A549 (cell line): ENCODE measurements at regions not wholly inside any gene's neighbourhood (a gene's known extent, or its start where the extent isn't known, plus 50 kb on each side); places are given as distances from the start of the nearest gene placed in this dataset.

ENCODE experiments used
- CTCF ChIP-seq: fragments of >200 bp; sonication (Bioruptor Twin); formaldehyde crosslinking; IDR thresholded peaks from 3 replicates; pipeline ENCODE4 v1.5.1; 2016
- EP300 ChIP-seq, 2 experiments: fragments of >200 bp; sonication (Bioruptor Twin); formaldehyde crosslinking; IDR thresholded peaks; 2 replicates in 1 of 2; 3 replicates in 1 of 2; pipeline ENCODE4 v1.6.1; 2016 to 2017
- GATA3 ChIP-seq: IDR thresholded peaks from 2 replicates; pipeline ENCODE4 v1.6.1; 2012; ENCODE audit warnings: borderline replicate concordance
- MAX ChIP-seq: IDR thresholded peaks from 2 replicates; pipeline ENCODE4 v1.6.1; 2012
- MAZ ChIP-seq: fragments of 150-350 bp; IDR thresholded peaks from 2 replicates; pipeline ENCODE4 v1.6.1; 2014; ENCODE audit warnings: antibody characterized with exemption, low read depth, low read length, borderline replicate concordance
- POLR2A ChIP-seq: IDR thresholded peaks from 2 replicates; pipeline ENCODE4 v1.6.1; 2012; ENCODE audit warnings: mild to moderate bottlenecking, low read length
- RCOR1 ChIP-seq: fragments of 150-350 bp; IDR thresholded peaks from 2 replicates; pipeline ENCODE4 v1.6.1; 2014; ENCODE audit warnings: antibody characterized with exemption, low read length, low read depth
- REST ChIP-seq: fragments of 200-600 bp; sonication (generic); IDR thresholded peaks from 2 replicates; pipeline ENCODE4 v1.6.1; 2016; ENCODE audit warnings: antibody characterized with exemption, mild to moderate bottlenecking, moderate library complexity
- SMC3 ChIP-seq: fragments of >200 bp; sonication (Bioruptor Twin); formaldehyde crosslinking; IDR thresholded peaks from 3 replicates; pipeline ENCODE4 v1.6.1; 2018; ENCODE audit warnings: inconsistent platforms
- TF ChIP-seq, protein P1 (sequence below): fragments of 250-450 bp; sonication (Bioruptor Pico); IDR thresholded peaks from 2 replicates; pipeline ENCODE4 v1.5.0; 2020; ENCODE audit warnings: low read depth, mild to moderate bottlenecking, moderate library complexity
- TF ChIP-seq, protein P2 (sequence below): fragments of 450-650 bp; IDR thresholded peaks from 2 replicates; pipeline ENCODE4 v1.6.1; 2014; ENCODE audit warnings: antibody characterized with exemption

DNA sequence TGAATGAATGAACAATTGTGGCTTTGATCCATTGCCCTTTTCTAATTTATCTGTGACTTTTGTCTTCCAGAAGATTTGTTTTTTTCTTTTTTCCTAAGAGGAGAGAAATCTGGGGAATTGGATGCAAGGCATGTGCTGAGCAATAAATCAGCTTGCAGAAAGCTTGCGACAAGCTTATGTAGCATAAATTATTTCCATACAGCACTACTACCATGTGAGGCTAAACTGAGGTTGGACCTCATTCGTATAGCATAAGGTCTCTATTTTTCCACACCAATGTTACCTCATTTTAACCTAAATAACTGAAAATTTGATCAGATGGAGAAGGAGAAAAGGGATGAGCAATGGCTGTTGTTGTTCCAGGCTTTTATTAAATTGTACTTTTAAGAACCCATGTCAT lies 455.6 kb downstream of the TUSC7 start:
- TF ChIP-seq CTCF, result no peak
- no peak for TF ChIP-seq EP300 (IDR thresholded peaks at IDR 0.05)
- TF ChIP-seq, protein P1, sequence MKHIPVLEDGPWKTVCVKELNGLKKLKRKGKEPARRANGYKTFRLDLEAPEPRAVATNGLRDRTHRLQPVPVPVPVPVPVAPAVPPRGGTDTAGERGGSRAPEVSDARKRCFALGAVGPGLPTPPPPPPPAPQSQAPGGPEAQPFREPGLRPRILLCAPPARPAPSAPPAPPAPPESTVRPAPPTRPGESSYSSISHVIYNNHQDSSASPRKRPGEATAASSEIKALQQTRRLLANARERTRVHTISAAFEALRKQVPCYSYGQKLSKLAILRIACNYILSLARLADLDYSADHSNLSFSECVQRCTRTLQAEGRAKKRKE (CRISPR knock-in tag), result no peak
- TF ChIP-seq, protein P2, sequence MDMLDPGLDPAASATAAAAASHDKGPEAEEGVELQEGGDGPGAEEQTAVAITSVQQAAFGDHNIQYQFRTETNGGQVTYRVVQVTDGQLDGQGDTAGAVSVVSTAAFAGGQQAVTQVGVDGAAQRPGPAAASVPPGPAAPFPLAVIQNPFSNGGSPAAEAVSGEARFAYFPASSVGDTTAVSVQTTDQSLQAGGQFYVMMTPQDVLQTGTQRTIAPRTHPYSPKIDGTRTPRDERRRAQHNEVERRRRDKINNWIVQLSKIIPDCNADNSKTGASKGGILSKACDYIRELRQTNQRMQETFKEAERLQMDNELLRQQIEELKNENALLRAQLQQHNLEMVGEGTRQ, result no peak
- no peak for TF ChIP-seq POLR2A
- TF ChIP-seq GATA3, result no peak
- TF ChIP-seq MAX, result no peak
- no peak for TF ChIP-seq MAZ
- no peak for TF ChIP-seq REST
- no peak for TF ChIP-seq SMC3
- no peak for TF ChIP-seq RCOR1
